ENCODE measurements at regions not wholly inside any gene's neighbourhood (a gene's known extent, or its start where the extent isn't known, plus 50 kb on each side); places are given as distances from the start of the nearest gene placed in this dataset.

DNA sequence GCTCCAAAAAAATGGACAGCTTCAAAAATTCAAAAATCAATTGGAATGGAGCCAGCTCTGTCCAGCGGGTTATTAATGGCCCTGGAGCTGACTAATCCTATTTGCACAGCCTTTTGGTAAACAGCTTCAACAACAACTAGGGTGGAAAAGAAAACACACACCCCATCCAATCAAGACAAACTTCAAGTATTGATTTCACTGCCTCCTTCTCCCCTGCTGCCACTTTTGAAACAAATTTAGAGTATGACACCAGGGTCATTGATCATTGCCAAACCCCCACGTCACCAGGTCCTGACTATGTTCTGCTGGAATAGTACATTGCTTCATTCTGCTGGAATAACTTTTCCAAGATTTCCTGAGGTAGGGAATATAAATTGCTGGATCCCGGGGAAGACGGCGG is 56.8 kb upstream of the GTF3A start:
- TF ChIP-seq, protein P1, sequence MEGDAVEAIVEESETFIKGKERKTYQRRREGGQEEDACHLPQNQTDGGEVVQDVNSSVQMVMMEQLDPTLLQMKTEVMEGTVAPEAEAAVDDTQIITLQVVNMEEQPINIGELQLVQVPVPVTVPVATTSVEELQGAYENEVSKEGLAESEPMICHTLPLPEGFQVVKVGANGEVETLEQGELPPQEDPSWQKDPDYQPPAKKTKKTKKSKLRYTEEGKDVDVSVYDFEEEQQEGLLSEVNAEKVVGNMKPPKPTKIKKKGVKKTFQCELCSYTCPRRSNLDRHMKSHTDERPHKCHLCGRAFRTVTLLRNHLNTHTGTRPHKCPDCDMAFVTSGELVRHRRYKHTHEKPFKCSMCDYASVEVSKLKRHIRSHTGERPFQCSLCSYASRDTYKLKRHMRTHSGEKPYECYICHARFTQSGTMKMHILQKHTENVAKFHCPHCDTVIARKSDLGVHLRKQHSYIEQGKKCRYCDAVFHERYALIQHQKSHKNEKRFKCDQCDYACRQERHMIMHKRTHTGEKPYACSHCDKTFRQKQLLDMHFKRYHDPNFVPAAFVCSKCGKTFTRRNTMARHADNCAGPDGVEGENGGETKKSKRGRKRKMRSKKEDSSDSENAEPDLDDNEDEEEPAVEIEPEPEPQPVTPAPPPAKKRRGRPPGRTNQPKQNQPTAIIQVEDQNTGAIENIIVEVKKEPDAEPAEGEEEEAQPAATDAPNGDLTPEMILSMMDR (IDR thresholded peaks at IDR 0.05): no peak
- TF ChIP-seq POLR2A (IDR thresholded peaks at IDR 0.05): no peak
